DND-41 (cell line): ENCODE measurements at regions not wholly inside any gene's neighbourhood (a gene's known extent, or its start where the extent isn't known, plus 50 kb on each side); places are given as distances from the start of the nearest gene placed in this dataset.
"Not testable (repeated sequence)": the region's sequence is repeated elsewhere in the genome, so short reads cannot be mapped to it uniquely, and the experiment has no call there.

Source experiments
- ATAC-seq: fragments of 200-7000 bp; cut with Tn5 transposase; 3 replicates; pipeline ENCODE4 v1.9.1; 2021; ENCODE audit warnings: low read depth; ENCODE audit not compliant: insufficient read depth
- DNase-seq: peaks from one replicate; pipeline ENCODE4 v3.0.0-alpha.2; 2020
- H2AFZ ChIP-seq: 2 replicates; pipeline ENCODE4 v1.6.0; 2012; ENCODE audit warnings: low read depth, low read length
- H3K27ac ChIP-seq: 2 replicates; pipeline ENCODE4 v1.5.1; 2012; ENCODE audit warnings: low read length, inconsistent platforms
- H3K27me3 ChIP-seq: fragments of 200-600 bp; sonication (generic); 2 replicates; pipeline ENCODE4 v1.6.0; 2012; ENCODE audit warnings: low read length, mild to moderate bottlenecking, inconsistent platforms; ENCODE audit not compliant: insufficient read depth, poor library complexity
- H3K36me3 ChIP-seq: 2 replicates; pipeline ENCODE4 v1.5.1; 2012; ENCODE audit warnings: low read length, inconsistent platforms; ENCODE audit not compliant: insufficient read depth
- H3K4me1 ChIP-seq: 2 replicates; pipeline ENCODE4 v1.5.1; 2012; ENCODE audit warnings: mild to moderate bottlenecking, low read length; ENCODE audit not compliant: insufficient read depth
- H3K4me2 ChIP-seq: 2 replicates; pipeline ENCODE4 v1.6.0; 2012; ENCODE audit warnings: mild to moderate bottlenecking, moderate library complexity, low read length, inconsistent platforms; ENCODE audit not compliant: insufficient read depth
- H3K4me3 ChIP-seq, 2 experiments: fragments of 200-600 bp in 1 of 2; shearing (Covaris generic) in 1 of 2; 2 replicates each; pipeline ENCODE4 v1.5.1; 2012 to 2016; ENCODE audit warnings: inconsistent platforms in 2 of 2, low read length in 2 of 2, mild to moderate bottlenecking in 2 of 2, low read depth in 1 of 2, moderate library complexity in 1 of 2
- H3K79me2 ChIP-seq: 2 replicates; pipeline ENCODE4 v1.6.0; 2012; ENCODE audit warnings: low read length, inconsistent platforms; ENCODE audit not compliant: insufficient read depth
- H3K9ac ChIP-seq: 2 replicates; pipeline ENCODE4 v1.6.0; 2012; ENCODE audit warnings: low read depth, mild to moderate bottlenecking, inconsistent platforms, low read length, moderate library complexity
- H3K9me3 ChIP-seq: 2 replicates; pipeline ENCODE4 v1.5.1; 2012; ENCODE audit warnings: low read length, moderate library complexity, mild to moderate bottlenecking, inconsistent platforms; ENCODE audit not compliant: insufficient read depth, severe bottlenecking
- H4K20me1 ChIP-seq: 2 replicates; pipeline ENCODE4 v1.6.0; 2012; ENCODE audit warnings: low read length; ENCODE audit not compliant: insufficient read depth
- CTCF ChIP-seq: IDR thresholded peaks from 2 replicates; pipeline ENCODE4 v1.5.1; 2012; ENCODE audit warnings: borderline replicate concordance, low read length, moderate library complexity, mild to moderate bottlenecking; ENCODE audit not compliant: poor library complexity, severe bottlenecking; ENCODE audit errors: extremely low read depth
- EZH2 ChIP-seq: IDR thresholded peaks from 3 replicates; pipeline ENCODE4 v1.6.1; 2012; ENCODE audit warnings: borderline replicate concordance, low read depth, mild to moderate bottlenecking, moderate library complexity, low read length, inconsistent platforms; ENCODE audit not compliant: severe bottlenecking

- no peaks in the 10 kb centered on the region for H3K79me2 ChIP-seq
- H3K4me2 ChIP-seq = no peak overlapping the region
- no peak for TF ChIP-seq CTCF
- TF ChIP-seq EZH2 = no peak
- H3K4me3 ChIP-seq = no peak overlapping the region
- no peak overlapping the region for H3K27ac ChIP-seq
- no peak overlapping the region for H2AFZ ChIP-seq
- H3K9me3 ChIP-seq = no peaks in the 10 kb centered on the region
- H3K4me1 ChIP-seq = no peaks in the 10 kb centered on the region
- no peaks in the 10 kb centered on the region for H3K36me3 ChIP-seq
- H4K20me1 ChIP-seq = no peaks in the 10 kb centered on the region
- H3K9ac ChIP-seq = no peak overlapping the region
- DNase-seq (no peak), ATAC-seq (no peak)
- H3K27me3 ChIP-seq = no peaks in the 10 kb centered on the region
These were observed 117.7 kb upstream of the ABCC4 start for GRCh38 chr13:95418946-95419345.

GRCh38 chr13:95420501-95420900 is 119.2 kb upstream of the ABCC4 start:
- H3K79me2 ChIP-seq = no peaks in the 10 kb centered on the region
- ATAC-seq (no peak), DNase-seq (no peak)
- H4K20me1 ChIP-seq = no peaks in the 10 kb centered on the region
- H3K4me3 ChIP-seq = no peak overlapping the region
- TF ChIP-seq CTCF (no peak), EZH2 (no peak)
- H3K9ac ChIP-seq = no peak overlapping the region
- H3K9me3 ChIP-seq = no peaks in the 10 kb centered on the region
- no peaks in the 10 kb centered on the region for H3K4me1 ChIP-seq
- no peak overlapping the region for H3K27ac ChIP-seq
- no peaks in the 10 kb centered on the region for H3K27me3 ChIP-seq
- H3K36me3 ChIP-seq = no peaks in the 10 kb centered on the region
- H3K4me2 ChIP-seq = no peak overlapping the region
- no peak overlapping the region for H2AFZ ChIP-seq

- H4K20me1 ChIP-seq = no peaks in the 10 kb centered on the region
- ATAC-seq (no peak), DNase-seq (no peak)
- H3K27ac ChIP-seq = no peak overlapping the region
- H3K27me3 ChIP-seq = no peaks in the 10 kb centered on the region
- no peaks in the 10 kb centered on the region for H3K9me3 ChIP-seq
- H3K4me1 ChIP-seq = no peaks in the 10 kb centered on the region
- H3K9ac ChIP-seq = no peak overlapping the region
- no peaks in the 10 kb centered on the region for H3K36me3 ChIP-seq
- no peak overlapping the region for H3K4me3 ChIP-seq
- H2AFZ ChIP-seq = no peak overlapping the region
- no peak overlapping the region for H3K4me2 ChIP-seq
- no peaks in the 10 kb centered on the region for H3K79me2 ChIP-seq
- TF ChIP-seq EZH2 (no peak), CTCF (no peak)
These were observed 125.4 kb upstream of the ABCC4 start for GRCh38 chr13:95426631-95427030.

GRCh38 chr13:95430525-95430924 is 122.0 kb upstream of the CLDN10 start:
- not testable (repeated sequence) for H3K36me3 ChIP-seq, H3K4me1 ChIP-seq, H4K20me1 ChIP-seq, H3K27ac ChIP-seq, H3K4me2 ChIP-seq, H3K27me3 ChIP-seq, H3K4me3 ChIP-seq, H3K9ac ChIP-seq, DNase-seq, H2AFZ ChIP-seq, H3K79me2 ChIP-seq, H3K9me3 ChIP-seq, ATAC-seq
